ENCODE measurements at regions not wholly inside any gene's neighbourhood (a gene's known extent, or its start where the extent isn't known, plus 50 kb on each side); places are given as distances from the start of the nearest gene placed in this dataset.

GRCh38 chr1:95371666-95372282 is 137.8 kb downstream of the RWDD3 start:
- no peak for DNase-seq

GRCh38 chr1:95375174-95375573 is 141.2 kb downstream of the RWDD3 start:
- no peak for DNase-seq

- DNase-seq = no peak
Measured at GRCh38 chr1:95380909-95381308, 146.9 kb downstream of the RWDD3 start.

GRCh38 chr1:95382000-95382786 is 148.2 kb downstream of the RWDD3 start:
- DNase-seq = no peak

- DNase-seq = no peak
Measured at GRCh38 chr1:95383111-95383510, 149.1 kb downstream of the RWDD3 start.

- peak; percentile 15 for DNase-seq
Measured at GRCh38 chr1:95384567-95384966, 150.6 kb downstream of the RWDD3 start.

GRCh38 chr1:95386371-95386770 is 152.4 kb downstream of the RWDD3 start:
- no peak for DNase-seq

GRCh38 chr1:95386915-95387314 is 152.9 kb downstream of the RWDD3 start:
- DNase-seq = no peak

GRCh38 chr1:95388031-95388430 is 154.0 kb downstream of the RWDD3 start:
- DNase-seq = no peak

GRCh38 chr1:95393434-95393833 is 159.4 kb downstream of the RWDD3 start:
- no peak for DNase-seq

GRCh38 chr1:95396557-95396956 is 162.5 kb downstream of the RWDD3 start:
- no peak for DNase-seq

GRCh38 chr1:95402780-95403179 is 168.8 kb downstream of the RWDD3 start:
- no peak for DNase-seq

GRCh38 chr1:95406279-95406678 is 172.3 kb downstream of the RWDD3 start:
- no peak for DNase-seq

- DNase-seq = peak; percentile 43
Measured at GRCh38 chr1:95407131-95407885, 173.3 kb downstream of the RWDD3 start.

- peak; percentile 9 for DNase-seq
Measured at GRCh38 chr1:95407886-95408291, 173.9 kb downstream of the RWDD3 start.

- DNase-seq = no peak
Measured at GRCh38 chr1:95408507-95409136, 174.6 kb downstream of the RWDD3 start.

- DNase-seq = no peak
Measured at GRCh38 chr1:95409276-95409675, 175.3 kb downstream of the RWDD3 start.

GRCh38 chr1:95409901-95410300 is 175.9 kb downstream of the RWDD3 start:
- no peak for DNase-seq

GRCh38 chr1:95415146-95415545 is 181.1 kb downstream of the RWDD3 start:
- DNase-seq = peak; percentile 73

GRCh38 chr1:95426772-95427171 is 192.8 kb downstream of the RWDD3 start:
- DNase-seq = peak; percentile 78

- DNase-seq = no peak
Measured at GRCh38 chr1:95427525-95427924, 193.5 kb downstream of the RWDD3 start.

GRCh38 chr1:95431235-95431634 is 197.2 kb downstream of the RWDD3 start:
- DNase-seq = no peak

- DNase-seq = no peak
Measured at GRCh38 chr1:95435611-95436010, 201.6 kb downstream of the RWDD3 start.

All from fibroblast of skin of scalp (primary cell).